ENCODE measurements at regions not wholly inside any gene's neighbourhood (a gene's known extent, or its start where the extent isn't known, plus 50 kb on each side); places are given as distances from the start of the nearest gene placed in this dataset.

DNA sequence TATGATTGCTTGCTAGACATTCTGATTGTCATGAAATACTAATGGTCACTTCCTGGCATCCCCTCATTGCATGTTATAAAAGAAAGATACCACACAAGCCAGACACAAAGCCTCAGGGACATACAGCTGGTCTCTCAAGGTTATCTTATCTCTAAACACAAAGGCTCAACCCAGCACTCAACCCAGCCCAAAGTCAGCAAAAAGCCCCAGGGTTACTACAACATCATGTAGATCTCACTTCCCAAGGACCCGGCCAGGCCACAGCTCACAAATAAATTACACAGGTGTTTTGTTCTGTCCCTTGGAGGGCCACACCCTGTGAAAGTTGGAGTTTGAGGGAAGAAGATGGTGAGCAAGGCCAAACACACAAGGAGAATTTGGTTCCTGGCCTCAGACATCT lies 109.7 kb upstream of the BARHL2 start:
- TF ChIP-seq CBX3 (IDR thresholded peaks at IDR 0.05; ENCODE audit: borderline replicate concordance, low read depth) (no peak), CBFB (IDR thresholded peaks at IDR 0.05; ENCODE audit: low read depth) (no peak), SMC3 (IDR thresholded peaks at IDR 0.05; ENCODE audit: borderline replicate concordance, low read length) (no peak), MTA2 (IDR thresholded peaks at IDR 0.05; ENCODE audit: low read depth) (no peak), ZBED1 (IDR thresholded peaks at IDR 0.05; ENCODE audit: borderline replicate concordance) (no peak), GABPA (IDR thresholded peaks at IDR 0.05; ENCODE audit: low read depth) (no peak), POLR2A (IDR thresholded peaks at IDR 0.05; ENCODE audit: low read depth, low read length) (no peak), BCL11A (IDR thresholded peaks at IDR 0.05; ENCODE audit: low read depth, low read length) (no peak), SIX5 (IDR thresholded peaks at IDR 0.05; ENCODE audit: low read depth, low read length, severe bottlenecking) (no peak), TARDBP (IDR thresholded peaks at IDR 0.05; ENCODE audit: borderline replicate concordance) (no peak)
- TF ChIP-seq, protein P1, sequence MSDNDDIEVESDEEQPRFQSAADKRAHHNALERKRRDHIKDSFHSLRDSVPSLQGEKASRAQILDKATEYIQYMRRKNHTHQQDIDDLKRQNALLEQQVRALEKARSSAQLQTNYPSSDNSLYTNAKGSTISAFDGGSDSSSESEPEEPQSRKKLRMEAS (IDR thresholded peaks at IDR 0.05; ENCODE audit: low read depth, low read length) = no peak
- TF ChIP-seq, protein P2, sequence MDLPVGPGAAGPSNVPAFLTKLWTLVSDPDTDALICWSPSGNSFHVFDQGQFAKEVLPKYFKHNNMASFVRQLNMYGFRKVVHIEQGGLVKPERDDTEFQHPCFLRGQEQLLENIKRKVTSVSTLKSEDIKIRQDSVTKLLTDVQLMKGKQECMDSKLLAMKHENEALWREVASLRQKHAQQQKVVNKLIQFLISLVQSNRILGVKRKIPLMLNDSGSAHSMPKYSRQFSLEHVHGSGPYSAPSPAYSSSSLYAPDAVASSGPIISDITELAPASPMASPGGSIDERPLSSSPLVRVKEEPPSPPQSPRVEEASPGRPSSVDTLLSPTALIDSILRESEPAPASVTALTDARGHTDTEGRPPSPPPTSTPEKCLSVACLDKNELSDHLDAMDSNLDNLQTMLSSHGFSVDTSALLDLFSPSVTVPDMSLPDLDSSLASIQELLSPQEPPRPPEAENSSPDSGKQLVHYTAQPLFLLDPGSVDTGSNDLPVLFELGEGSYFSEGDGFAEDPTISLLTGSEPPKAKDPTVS (IDR thresholded peaks at IDR 0.05; ENCODE audit: low read depth, low read length) = no peak
- TF ChIP-seq, protein P3, sequence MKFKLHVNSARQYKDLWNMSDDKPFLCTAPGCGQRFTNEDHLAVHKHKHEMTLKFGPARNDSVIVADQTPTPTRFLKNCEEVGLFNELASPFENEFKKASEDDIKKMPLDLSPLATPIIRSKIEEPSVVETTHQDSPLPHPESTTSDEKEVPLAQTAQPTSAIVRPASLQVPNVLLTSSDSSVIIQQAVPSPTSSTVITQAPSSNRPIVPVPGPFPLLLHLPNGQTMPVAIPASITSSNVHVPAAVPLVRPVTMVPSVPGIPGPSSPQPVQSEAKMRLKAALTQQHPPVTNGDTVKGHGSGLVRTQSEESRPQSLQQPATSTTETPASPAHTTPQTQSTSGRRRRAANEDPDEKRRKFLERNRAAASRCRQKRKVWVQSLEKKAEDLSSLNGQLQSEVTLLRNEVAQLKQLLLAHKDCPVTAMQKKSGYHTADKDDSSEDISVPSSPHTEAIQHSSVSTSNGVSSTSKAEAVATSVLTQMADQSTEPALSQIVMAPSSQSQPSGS (IDR thresholded peaks at IDR 0.05; ENCODE audit: low read length) = no peak
- TF ChIP-seq, protein P4, sequence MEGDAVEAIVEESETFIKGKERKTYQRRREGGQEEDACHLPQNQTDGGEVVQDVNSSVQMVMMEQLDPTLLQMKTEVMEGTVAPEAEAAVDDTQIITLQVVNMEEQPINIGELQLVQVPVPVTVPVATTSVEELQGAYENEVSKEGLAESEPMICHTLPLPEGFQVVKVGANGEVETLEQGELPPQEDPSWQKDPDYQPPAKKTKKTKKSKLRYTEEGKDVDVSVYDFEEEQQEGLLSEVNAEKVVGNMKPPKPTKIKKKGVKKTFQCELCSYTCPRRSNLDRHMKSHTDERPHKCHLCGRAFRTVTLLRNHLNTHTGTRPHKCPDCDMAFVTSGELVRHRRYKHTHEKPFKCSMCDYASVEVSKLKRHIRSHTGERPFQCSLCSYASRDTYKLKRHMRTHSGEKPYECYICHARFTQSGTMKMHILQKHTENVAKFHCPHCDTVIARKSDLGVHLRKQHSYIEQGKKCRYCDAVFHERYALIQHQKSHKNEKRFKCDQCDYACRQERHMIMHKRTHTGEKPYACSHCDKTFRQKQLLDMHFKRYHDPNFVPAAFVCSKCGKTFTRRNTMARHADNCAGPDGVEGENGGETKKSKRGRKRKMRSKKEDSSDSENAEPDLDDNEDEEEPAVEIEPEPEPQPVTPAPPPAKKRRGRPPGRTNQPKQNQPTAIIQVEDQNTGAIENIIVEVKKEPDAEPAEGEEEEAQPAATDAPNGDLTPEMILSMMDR (IDR thresholded peaks at IDR 0.05 in 2 of 3, conservative IDR thresholded peaks at IDR 0.05 in 1 of 3; ENCODE audit: control insufficient read depth in 2 of 3, extremely low read depth in 1 of 3, insufficient read depth in 1 of 3, low read depth in 3 of 3, low read length in 3 of 3) = no peak
